HEK293T (cell line): ENCODE measurements at regions not wholly inside any gene's neighbourhood (a gene's known extent, or its start where the extent isn't known, plus 50 kb on each side); places are given as distances from the start of the nearest gene placed in this dataset.

Experiments used
- ELF4 ChIP-seq: fragments of 450-650 bp; IDR thresholded peaks from 2 replicates; pipeline ENCODE4 v1.6.1; 2017; ENCODE audit warnings: antibody characterized with exemption
- FOXA1 ChIP-seq: fragments of 450-650 bp; IDR thresholded peaks from 2 replicates; pipeline ENCODE4 v1.6.1; 2016; ENCODE audit warnings: mild to moderate bottlenecking
- FOXK2 ChIP-seq: fragments of 450-650 bp; IDR thresholded peaks from 2 replicates; pipeline ENCODE4 v1.6.1; 2016; ENCODE audit warnings: mild to moderate bottlenecking
- HDGF ChIP-seq: fragments of 450-650 bp; IDR thresholded peaks from 2 replicates; pipeline ENCODE4 v1.6.1; 2017; ENCODE audit warnings: antibody characterized with exemption, borderline replicate concordance
- SP1 ChIP-seq: fragments of 450-650 bp; IDR thresholded peaks from 2 replicates; pipeline ENCODE4 v1.6.1; 2017
- TARDBP ChIP-seq: fragments of 450-650 bp; IDR thresholded peaks from 2 replicates; pipeline ENCODE4 v1.6.1; 2016
- TF ChIP-seq, protein P1 (sequence below): fragments of 450-650 bp; IDR thresholded peaks from 2 replicates; pipeline ENCODE4 v1.6.1; 2016

DNA sequence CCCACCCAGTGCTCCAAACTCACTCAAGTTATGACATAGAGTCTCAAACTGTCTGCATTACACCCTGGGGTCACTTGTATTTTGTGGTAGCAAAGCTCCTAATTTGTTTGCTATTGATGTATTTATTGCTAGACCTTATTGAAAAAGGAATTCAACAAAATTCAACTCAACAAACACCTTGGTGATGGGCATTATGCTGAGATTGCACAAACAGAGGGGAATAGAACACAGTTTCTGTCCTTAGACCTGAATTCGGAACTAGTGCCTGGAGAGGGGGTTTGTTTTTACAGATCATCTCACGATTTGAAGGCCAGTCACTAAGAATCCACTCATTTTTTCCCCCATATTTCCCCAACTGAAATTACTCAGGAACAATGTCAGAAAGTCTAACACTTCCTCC, 53.5 kb upstream of the MAPK4 start:
- TF ChIP-seq SP1 (no peak), FOXK2 (no peak), HDGF (no peak), FOXA1 (no peak), ELF4 (no peak), TARDBP (no peak)
- TF ChIP-seq, protein P1, sequence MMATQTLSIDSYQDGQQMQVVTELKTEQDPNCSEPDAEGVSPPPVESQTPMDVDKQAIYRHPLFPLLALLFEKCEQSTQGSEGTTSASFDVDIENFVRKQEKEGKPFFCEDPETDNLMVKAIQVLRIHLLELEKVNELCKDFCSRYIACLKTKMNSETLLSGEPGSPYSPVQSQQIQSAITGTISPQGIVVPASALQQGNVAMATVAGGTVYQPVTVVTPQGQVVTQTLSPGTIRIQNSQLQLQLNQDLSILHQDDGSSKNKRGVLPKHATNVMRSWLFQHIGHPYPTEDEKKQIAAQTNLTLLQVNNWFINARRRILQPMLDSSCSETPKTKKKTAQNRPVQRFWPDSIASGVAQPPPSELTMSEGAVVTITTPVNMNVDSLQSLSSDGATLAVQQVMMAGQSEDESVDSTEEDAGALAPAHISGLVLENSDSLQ = no peak
